NCI-H128 (cell line): ENCODE measurements at regions not wholly inside any gene's neighbourhood (a gene's known extent, or its start where the extent isn't known, plus 50 kb on each side); places are given as distances from the start of the nearest gene placed in this dataset.
A peak's percentile ranks its signal among the peaks of the same experiment; 100 is the strongest.

Source experiments
- DNase-seq: peaks from one replicate; lab custom pipeline; 2025; ENCODE audit not compliant: unreplicated experiment; lab: John Stamatoyannopoulos, UW

DNA sequence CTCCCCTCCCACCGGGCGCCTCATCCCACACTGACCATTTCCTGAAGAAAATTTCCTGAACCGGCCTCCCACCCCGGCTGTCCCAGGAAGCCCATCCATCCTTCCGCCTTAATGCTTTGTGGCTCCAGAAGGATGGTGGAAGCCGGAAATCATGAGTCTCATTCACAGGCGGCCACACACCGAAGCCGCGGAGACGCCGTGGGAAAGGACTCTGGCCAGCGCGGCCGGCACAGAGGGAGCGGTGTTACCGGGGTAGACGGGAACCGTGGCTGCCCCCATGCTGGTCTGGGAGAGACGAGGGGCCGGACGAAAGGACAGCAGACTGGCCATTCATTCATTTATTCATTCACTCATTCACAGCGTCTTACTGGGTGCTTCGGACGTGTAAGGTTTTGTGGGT lies 326.8 kb downstream of the SEC14L1 start:
- no peak for DNase-seq

DNA sequence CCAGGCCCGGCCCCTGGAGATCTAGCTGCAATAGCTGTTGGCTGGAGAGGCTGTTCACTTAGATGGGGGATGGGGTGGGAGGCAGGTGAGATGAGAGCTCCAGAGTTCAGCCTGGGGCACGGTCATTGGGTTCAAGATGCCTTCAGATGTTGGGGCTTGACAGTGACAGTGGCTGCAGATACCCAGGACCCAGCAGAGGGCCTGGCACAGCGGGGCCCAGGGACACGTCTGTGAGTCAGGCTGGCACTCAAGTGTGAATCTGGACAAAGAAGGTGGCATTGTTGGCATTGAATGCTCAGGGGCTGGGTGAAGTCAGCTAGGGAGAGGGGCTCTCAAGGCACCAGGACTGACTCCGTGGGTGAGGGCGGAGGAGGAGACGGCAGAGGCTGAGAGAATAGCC lies 328.1 kb downstream of the SEC14L1 start:
- no peak for DNase-seq

DNA sequence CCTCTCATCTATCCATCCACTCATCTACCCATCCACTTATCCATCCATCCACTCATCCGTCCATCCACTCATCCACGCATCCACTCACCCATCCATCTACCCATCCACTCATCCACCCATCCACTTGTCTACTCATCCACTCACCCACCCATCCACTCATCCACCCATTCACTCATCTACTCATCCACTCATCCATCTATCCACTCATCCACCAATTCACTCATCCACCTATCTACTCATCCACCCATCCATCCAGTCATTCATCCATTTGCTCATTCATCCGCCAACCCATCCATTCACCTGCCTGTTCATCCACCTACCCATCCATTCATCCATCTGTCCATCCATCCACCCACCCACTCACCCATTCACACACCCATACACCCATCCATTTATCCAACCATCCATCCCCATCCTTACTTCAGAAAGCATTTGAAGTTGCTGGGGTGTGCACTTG lies 329.6 kb downstream of the SEC14L1 start:
- no peak for DNase-seq

DNA sequence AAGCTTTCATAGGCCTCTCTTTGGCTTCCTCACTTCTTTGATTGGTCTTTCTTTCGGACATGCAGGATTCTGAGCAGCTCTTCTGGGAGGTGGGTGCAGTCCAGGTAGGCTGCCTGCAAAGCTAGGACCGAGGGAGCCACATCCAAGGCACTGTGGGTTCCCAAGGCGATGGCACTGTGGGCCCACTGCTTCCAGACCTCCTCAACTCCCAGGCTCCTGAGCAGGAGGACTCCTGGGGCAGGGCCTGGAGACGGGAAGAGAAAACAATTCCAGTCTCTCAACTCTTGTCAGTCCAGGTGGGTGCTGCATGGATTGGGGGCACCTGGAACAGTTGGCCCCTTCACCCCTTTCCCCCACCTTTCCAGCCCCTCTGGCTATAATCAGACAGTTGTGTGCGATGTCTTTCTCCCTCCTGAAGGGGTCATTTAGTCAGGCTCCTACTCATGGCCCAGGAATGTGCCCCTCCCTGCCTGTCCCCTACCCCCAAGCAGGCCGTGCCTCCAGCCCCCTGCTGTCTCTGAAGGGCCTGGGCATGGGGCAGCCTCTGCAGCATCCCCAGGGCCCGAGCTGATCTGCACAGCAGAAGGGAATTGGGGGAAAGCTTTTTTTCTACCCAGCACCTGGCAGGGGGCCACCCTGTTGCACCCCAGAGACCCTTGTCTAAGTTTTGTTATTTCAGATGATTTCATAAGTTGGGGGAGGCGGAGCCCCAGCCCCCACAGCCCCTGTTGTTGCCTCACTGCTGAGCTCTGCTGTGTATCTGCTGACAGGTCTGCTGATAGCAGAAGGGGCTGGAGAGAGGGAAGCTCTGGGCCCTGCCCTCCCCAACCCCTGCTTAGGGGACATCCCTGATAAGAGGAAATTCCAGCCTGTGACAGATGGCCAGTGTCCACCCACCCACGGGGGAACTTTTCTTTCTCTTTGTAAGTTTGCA lies 330.3 kb downstream of the SEC14L1 start:
- DNase-seq, result no peak

DNA sequence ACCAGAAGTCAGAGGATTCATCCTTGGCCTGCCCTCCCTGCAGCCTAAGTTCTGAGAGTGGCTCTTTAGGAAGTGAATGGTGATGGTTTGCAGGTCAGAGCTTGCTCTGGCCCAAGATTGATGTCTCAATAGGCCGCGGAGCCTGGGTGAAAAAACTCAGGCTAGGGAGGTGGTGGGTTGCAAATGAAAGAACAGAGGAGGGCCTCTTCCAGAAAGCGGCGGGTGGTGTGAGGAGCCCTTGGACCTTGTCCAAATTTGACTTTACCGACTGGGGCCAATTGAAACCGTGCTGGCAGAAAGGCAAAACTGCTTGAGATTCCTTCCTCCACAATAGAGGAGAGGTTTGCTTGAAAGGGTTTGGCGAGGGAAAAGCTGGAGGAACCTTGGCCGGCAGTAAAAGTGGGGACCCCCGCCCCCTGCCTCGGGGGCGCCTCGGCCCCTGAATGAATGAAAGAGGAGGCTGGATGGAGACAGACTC lies 331.3 kb downstream of the SEC14L1 start:
- peak; percentile 18 for DNase-seq

DNA sequence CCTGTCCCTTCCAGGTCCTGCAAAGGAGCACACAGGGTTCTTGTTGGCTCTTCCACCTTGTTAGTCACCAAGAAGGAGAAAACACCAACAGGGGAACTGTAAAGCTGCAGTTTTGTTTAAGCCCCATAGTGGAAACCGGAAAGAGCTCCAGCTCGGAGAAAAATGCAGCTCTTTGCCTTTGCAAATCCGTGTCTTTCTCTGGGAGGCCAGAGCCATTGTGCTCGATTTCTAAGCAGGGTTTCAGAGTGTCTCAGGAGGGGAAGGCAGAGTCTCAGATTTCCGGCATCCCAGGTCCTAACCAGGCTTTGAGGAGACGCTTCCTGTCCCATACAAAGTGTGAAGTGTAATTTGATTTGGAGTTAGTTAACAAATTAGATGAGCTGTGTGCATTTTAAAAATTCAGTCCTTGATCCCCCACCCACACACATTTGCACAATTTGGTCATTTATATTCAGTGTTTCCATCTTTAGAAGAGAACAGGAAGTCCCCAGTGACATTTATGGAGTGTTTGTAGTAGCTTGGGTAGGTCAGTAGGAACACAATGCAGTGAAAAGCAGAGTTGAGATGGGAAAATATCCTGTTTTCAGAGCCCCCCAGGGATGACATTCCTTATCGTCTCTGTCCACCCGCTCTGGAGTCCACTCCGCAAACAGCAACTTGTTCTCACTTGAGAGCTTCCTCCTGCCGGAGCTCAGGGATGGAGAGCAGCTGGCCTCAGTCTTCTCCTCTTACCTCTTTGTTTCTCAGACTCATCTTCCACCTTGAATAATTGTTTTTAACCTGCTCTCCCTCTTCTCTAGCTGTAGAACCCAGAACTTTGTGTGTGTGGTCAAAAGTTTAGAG lies 331.9 kb downstream of the SEC14L1 start:
- no peak for DNase-seq

DNA sequence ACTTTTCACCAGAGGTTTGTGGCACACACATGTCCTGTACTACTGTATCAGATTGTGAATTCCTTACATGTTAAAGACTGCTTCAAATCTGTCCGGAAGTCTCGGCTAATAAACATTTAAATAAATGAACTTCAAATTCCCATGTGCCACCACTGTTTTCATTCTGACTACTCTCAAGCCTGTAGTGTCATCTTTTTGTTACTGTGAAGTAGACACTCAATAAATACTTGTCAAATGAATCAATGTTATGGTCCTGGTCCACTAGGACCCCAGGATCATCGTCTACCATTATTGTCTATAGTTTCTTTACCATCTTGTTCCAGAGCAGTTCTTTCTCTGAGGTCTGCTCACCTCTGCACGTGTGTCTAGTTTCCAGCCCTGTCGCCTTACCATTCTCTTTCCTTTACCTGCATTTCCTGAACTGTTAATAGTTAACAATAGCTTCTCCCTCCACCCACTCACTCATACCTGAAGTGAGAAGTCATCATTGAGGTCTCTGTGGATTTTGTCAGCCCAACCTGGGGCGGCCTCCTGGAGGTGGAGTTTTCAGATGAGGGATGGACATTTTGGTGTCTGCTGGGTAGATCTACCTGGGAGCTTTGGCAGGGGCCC lies 333.0 kb downstream of the SEC14L1 start:
- no peak for DNase-seq

DNA sequence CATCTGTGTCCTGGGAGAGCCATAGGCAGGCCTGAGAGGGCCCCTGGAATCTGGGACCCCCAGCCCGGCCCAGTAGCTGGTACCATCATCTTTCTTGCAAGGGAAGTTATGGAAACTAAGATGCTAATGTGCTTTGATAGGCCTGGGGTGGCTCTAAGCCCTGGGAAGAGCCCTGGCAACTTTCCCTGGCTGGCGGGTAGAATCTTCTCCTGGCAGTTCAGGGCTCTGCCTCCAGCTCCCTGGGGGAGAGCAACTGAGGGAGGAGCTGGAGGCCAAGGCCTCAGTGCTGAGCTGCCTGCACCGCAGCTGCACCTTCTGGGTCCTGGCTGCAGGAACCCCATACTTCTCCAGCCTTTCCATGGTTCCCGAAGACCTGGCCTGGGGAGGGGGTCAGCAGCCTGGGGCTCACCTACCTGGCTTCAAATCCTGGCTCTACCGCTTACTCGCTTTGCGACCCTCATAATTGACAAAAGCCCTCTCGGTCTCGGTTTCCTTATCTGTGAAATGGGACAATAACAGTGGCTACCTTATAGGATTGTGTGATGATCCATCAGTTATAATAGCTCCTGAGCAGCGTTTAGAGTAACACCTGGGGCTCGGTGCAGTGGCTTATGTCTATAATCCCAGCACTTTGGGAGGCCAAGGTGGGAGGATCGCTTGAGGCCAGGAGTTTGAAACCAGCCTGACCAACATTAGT lies 333.7 kb downstream of the SEC14L1 start:
- no peak for DNase-seq

DNA sequence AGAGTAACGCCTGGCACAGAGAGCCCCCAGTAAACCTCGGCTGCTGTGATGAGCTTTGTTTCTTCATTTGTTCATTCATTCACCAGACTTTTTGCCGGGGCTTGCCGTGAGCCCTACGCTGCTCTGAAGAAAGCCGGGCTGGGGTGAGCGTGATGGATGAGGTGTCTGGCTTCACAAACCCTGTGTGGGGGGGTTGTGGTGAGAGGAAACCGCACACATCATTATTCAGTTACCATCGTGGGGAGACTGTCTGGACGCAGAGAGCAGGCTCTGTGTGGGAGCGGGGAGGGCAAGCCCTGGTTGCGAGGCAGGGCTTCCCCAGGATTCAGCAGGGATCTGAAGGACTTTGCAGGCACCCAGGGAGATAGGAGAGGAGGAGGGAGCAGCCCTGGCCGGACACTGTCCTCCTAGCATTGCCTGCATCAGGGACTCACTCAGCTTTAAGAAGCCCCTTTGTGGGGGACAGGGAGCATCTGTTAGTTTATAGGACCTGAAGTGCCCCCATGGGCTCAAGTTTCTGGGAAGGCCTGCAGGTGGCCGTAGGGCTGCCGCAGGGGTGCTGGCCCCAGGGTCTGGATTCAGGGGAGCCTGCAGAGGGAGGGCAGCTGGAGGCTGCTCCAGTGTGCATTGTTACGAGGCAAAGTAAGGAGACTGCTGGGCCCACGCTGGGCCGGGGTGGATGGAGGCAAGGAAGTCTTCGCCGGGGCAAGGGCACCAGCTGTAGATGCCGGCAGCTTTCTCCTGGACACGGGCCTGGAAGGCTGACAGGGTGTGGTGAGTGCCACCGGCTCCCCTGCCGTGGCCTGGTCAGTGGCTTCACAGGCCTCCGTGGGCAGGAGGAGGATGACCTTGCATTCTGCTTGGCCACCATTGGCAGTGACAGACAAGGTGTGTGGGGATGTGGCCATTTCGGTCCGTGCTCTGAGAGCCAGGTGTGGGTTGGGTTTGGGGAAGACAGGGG lies 334.5 kb downstream of the SEC14L1 start:
- DNase-seq, result no peak

DNA sequence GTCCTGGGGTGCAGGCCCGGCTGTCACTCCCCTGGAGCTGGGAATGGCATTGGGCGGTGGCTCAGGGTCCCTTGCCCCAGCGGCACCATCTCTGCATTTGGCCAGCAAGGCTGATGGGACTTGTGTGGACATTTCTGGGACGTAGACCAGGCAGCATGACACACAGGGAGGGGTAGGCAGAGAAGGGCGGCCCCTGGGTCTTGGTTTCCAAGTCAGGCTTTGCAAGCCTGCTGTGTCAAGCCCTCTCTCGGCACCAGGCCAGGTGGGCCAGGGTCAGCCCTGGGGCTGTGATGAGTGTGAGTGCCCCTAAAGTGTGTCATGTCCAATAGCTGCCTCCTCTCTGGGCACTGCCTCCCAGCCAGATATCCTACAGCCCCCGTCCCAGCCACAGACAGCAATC lies 335.2 kb downstream of the SEC14L1 start:
- DNase-seq, result no peak

DNA sequence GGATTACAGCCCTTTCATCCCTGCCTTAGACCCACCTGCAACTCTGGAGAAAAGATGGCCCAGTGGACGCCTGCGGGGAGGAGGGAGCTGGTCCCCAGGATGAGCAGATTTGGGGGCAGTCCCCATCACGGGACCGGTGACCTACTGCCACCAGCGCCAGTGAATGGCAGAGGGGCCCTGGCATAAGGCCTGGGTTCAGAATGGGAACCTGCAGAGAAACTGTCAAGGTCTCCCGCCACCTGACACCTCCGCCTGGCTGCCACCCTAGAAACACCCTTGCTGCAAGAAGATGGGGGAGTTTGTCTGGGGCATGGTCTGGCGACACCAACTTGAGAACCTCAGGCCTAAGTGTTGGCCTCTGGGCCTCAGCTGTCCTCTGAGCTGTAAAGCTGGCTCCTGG lies 335.7 kb downstream of the SEC14L1 start:
- no peak for DNase-seq

DNA sequence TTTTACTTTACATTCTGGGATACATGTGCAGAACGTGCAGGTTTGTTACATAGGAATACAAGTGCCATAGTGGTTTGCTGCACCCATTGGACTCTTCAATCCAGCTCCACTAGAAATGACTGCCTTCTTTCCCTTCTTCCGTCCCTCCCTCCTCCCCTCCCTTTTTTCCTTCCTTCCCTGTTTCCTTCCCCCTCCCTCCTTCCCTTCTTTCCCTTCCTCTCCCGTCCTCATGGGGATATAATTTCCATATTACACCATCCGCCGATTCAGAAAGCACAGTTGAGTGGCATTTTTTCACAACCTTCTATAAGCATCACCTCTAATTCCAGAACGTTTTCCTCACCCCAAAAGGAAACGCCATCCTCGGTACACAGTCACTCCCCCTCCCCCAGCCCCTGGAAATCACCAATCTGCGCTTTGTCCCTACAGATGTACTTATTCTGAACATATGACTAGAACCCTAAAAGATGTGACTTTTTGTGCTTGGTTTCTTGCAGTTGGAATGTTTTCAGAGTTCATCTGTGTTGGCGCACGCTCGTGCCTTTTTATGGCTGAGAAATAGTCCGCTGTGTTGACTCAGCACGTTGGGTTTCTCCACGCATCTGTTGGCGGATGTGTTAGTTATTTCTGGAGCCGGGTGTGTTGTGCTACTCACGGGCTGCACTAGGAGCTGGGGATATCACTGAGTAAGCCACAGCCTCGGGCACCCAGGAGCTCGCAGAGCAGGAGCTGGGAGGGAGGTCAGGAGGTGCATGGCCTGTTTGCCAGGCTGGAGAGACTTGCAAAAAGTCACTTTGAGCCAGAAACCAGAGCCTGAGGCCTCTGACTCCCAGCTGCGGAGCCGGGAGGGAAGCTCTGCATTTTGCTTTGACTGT lies 336.4 kb downstream of the SEC14L1 start:
- DNase-seq, result no peak

DNA sequence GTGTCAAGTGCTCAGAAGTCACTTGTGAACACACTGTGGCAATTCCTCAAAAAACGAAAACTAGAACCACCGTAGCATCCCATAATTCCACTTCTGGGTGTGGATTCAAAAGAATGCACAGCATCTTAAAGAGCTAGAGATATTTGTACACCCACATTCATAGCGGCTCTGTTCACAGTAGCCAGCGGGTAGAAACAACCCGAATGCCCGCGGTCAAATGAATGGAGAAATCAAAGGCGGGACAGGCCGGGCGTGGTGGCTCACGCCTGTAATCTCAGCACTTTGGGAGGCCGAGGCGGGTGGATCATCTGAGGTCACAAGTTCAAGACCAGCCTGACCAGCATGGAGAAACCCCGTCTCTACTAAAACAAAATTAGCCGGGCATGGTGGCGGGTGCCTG lies 337.5 kb downstream of the SEC14L1 start:
- DNase-seq, result no peak

DNA sequence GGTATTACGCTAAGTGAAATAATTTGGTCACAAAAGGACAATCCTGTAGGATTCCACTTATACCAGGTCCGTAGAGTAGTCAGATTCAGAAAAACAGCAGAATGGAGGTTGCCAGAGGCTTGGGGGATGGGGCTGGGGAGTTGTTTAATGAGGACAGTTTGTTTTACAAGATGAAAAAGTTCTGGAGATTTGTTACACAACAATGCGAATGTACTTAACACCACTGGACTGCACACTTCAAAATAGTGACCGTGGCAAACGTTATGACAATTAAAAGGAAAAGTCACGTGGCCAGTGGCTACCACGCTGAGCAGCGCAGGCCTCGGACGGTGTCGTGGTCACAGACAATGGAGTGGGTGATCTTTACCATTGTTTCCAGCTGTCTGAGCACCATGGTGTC lies 338.1 kb downstream of the SEC14L1 start:
- no peak for DNase-seq

DNA sequence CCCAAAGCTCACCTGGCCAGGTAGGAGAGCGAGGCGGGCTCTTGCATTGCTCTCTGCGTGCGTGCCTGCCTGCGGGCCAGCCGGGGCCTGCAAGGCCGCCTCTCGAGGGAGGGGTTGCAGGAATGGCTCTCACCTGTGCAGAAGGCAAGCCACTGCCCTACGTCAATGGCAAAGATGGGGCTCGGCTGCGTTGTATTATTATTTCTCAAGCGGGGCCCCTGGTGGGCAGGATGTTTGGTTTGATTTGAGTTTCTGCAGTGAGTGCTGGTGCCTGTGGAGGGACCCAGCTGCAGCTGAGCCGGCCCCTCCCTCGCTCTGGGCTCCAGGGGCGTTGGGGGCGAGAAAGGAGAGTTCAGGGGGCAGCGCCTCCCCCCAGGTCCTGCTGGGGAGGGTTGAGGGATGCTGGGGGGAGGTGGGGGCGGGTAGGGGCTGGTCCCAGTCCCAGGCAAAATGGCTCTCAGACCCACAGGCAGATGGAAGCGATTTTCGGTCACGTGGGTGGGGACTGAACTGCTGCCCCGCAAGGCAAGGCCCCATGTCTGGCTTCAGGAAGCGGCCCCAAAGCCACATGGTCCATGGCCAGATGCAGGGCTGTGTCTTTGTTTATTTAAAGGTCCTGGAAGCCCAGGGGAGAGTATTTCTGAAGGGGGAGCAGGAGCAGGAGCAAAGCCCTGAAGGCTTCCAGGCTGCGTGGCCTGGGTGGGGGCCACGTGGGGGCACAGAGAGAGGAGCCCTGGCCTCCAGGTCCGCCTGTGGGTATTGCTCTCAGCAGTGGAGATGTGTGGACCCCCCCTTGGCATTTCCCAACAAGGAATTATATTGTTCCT lies 338.8 kb downstream of the SEC14L1 start:
- DNase-seq, result no peak

DNA sequence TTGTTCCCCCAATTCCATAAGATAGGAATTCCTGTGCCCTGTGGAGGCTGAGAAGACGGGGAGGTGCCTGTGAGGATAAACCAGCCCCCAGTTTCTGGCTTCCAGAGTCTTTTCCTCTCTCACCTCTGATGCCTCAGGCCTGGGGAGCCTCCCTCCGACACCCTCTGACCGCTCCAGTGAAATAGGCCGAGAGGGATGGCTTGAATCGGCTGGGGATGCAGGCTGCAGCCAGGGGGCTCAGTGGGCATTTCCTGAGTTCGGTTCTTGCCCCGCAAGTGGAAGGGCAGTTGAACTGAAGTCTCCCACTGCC lies 339.4 kb downstream of the SEC14L1 start:
- DNase-seq, result no peak

DNA sequence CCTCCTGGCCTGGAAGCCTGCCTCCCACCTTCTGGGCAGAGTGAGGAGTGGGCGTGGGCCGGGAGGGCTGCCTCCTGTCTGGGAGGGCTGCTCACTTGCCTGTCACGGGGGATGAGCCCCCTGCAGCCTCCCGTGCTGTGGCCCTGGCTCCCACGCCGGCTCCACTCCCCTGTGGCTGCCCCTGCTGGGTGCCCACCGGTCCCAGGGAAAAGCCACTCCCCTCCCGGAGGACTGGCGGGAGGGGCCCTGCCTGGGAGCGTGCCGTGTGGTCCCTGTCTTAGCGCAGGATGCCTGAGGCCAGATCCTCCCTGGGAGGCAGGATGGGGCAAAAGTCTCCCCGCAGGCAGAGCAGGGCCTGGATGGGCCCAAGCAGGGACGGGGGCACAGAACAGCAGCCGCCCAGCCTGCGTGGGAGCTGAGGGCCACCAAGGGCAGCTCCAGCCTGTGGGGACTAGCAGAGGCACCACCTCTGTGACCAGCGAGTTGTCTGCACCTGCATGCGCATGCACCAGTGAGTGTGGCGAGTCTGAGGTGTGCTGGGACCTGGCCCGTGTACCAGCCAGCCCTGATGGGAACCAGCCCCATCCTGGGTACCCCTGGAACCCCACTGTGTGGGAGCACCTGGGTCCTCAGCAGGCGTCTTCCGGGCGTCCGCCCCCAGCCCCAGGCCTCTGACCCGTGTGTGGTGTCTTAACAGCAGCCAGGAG lies 339.9 kb downstream of the SEC14L1 start:
- no peak for DNase-seq
